ENCODE measurements at regions not wholly inside any gene's neighbourhood (a gene's known extent, or its start where the extent isn't known, plus 50 kb on each side); places are given as distances from the start of the nearest gene placed in this dataset.
"Not testable (repeated sequence)": the region's sequence is repeated elsewhere in the genome, so short reads cannot be mapped to it uniquely, and the experiment has no call there.

- Histone ChIP-seq H3K9me3 (ENCODE audit: control insufficient read depth, low read depth, low read length) (no peaks in the 10 kb centered on the region), H3K79me2 (ENCODE audit: insufficient read depth, low read length) (no peaks in the 10 kb centered on the region), H4K20me1 (ENCODE audit: control insufficient read depth, insufficient read depth, insufficient read length) (no peaks in the 10 kb centered on the region), H4K91ac (ENCODE audit: insufficient read length, low read depth, low read length) (no peak overlapping the region), H3K56ac (ENCODE audit: insufficient read length, low read depth, low read length) (no peak overlapping the region), H2AFZ (ENCODE audit: low read length) (no peak overlapping the region), H2BK120ac (ENCODE audit: low read depth, low read length, poor library complexity, severe bottlenecking) (no peak overlapping the region), H3K9ac (ENCODE audit: extremely low read depth, insufficient read length, low read length) (no peak overlapping the region), H3K14ac (ENCODE audit: insufficient read depth, low read length) (no peak overlapping the region), H3K23ac (ENCODE audit: insufficient read length, low read depth, low read length) (no peak overlapping the region), H3K27me3 (ENCODE audit: insufficient read depth, low read length) (no peaks in the 10 kb centered on the region), H3K79me1 (ENCODE audit: insufficient read depth, low read depth, low read length, poor library complexity, severe bottlenecking) (no peaks in the 10 kb centered on the region), H3K4ac (ENCODE audit: low read depth, low read length) (no peak overlapping the region), H3K4me1 (ENCODE audit: insufficient read depth, low read length) (no peaks in the 10 kb centered on the region; the same call in 1 of the 2 replicates), H3T11ph (ENCODE audit: low read length) (no peak overlapping the region), H3K18ac (ENCODE audit: insufficient read length, low read depth, low read length) (no peak overlapping the region), H2AK5ac (ENCODE audit: insufficient read length, low read length) (no peak overlapping the region), H2BK12ac (ENCODE audit: insufficient read length, low read depth, low read length) (no peak overlapping the region), H2BK20ac (ENCODE audit: low read depth, low read length, poor library complexity, severe bottlenecking) (no peak overlapping the region), H2BK5ac (ENCODE audit: insufficient read length, low read length) (no peak overlapping the region), H3K23me2 (ENCODE audit: insufficient read length, low read depth, low read length, poor library complexity, severe bottlenecking) (no peaks in the 10 kb centered on the region), H3K27ac (ENCODE audit: insufficient read length, low read depth, low read length) (no peak overlapping the region), H4K5ac (ENCODE audit: insufficient read length, low read depth, low read length) (no peak overlapping the region), H2BK15ac (ENCODE audit: low read depth, low read length) (no peak overlapping the region), H3K4me2 (ENCODE audit: insufficient read depth, insufficient read length, low read length) (no peak overlapping the region), H4K8ac (replicated peaks; ENCODE audit: insufficient read length, low read depth, low read length) (no peak overlapping the region)
- Mint-ChIP-seq H3K27ac (peak overlapping the region in 1 of 3 experiments; percentile 32; a peak in 1 of 7 replicates), H3K27me3 (ENCODE audit: low read depth) (no peaks in the 10 kb centered on the region), H3K4me1 (peaks cover 11 to 12% of the 10 kb centered on the region in 2 experiments), H3K4me3 (no peak overlapping the region), H3K36me3 (ENCODE audit: insufficient read depth in 1 of 3, low read depth in 3 of 3) (no peaks in the 10 kb centered on the region), H3K9me3 (no peaks in the 10 kb centered on the region)
- DNase-seq, result no peak
- TF ChIP-seq, protein P1, sequence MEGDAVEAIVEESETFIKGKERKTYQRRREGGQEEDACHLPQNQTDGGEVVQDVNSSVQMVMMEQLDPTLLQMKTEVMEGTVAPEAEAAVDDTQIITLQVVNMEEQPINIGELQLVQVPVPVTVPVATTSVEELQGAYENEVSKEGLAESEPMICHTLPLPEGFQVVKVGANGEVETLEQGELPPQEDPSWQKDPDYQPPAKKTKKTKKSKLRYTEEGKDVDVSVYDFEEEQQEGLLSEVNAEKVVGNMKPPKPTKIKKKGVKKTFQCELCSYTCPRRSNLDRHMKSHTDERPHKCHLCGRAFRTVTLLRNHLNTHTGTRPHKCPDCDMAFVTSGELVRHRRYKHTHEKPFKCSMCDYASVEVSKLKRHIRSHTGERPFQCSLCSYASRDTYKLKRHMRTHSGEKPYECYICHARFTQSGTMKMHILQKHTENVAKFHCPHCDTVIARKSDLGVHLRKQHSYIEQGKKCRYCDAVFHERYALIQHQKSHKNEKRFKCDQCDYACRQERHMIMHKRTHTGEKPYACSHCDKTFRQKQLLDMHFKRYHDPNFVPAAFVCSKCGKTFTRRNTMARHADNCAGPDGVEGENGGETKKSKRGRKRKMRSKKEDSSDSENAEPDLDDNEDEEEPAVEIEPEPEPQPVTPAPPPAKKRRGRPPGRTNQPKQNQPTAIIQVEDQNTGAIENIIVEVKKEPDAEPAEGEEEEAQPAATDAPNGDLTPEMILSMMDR (conservative IDR thresholded peaks at IDR 0.05), result no peak
- WGBS (ENCODE audit: extremely low coverage, insufficient read length, low lambda C conversion rate), result no CpG with 5 or more reads among the region's 4 CpGs
Observed at GRCh38 chr1:90282811-90283210, 287.9 kb downstream of the ZNF326 start.

- H3K79me2 ChIP-seq (ENCODE audit: insufficient read depth, low read length); H2BK12ac ChIP-seq (ENCODE audit: insufficient read length, low read depth, low read length); H3K36me3 Mint-ChIP-seq (ENCODE audit: insufficient read depth in 1 of 3, low read depth in 3 of 3); H2AFZ ChIP-seq (ENCODE audit: low read length); H3K9me3 Mint-ChIP-seq; H2BK20ac ChIP-seq (ENCODE audit: low read depth, low read length, poor library complexity, severe bottlenecking); H3K4me2 ChIP-seq (ENCODE audit: insufficient read depth, insufficient read length, low read length); H3K4me3 Mint-ChIP-seq; H4K8ac ChIP-seq (replicated peaks; ENCODE audit: insufficient read length, low read depth, low read length); H3K9ac ChIP-seq (ENCODE audit: extremely low read depth, insufficient read length, low read length); H3K27ac ChIP-seq (ENCODE audit: insufficient read length, low read depth, low read length); H3K4me1 ChIP-seq (ENCODE audit: insufficient read depth, low read length); H3K27me3 Mint-ChIP-seq (ENCODE audit: low read depth); H3K23me2 ChIP-seq (ENCODE audit: insufficient read length, low read depth, low read length, poor library complexity, severe bottlenecking); H2AK5ac ChIP-seq (ENCODE audit: insufficient read length, low read length); H3K23ac ChIP-seq (ENCODE audit: insufficient read length, low read depth, low read length); H4K91ac ChIP-seq (ENCODE audit: insufficient read length, low read depth, low read length); H4K20me1 ChIP-seq (ENCODE audit: control insufficient read depth, insufficient read depth, insufficient read length); H2BK15ac ChIP-seq (ENCODE audit: low read depth, low read length); H3T11ph ChIP-seq (ENCODE audit: low read length); H4K5ac ChIP-seq (ENCODE audit: insufficient read length, low read depth, low read length); H2BK5ac ChIP-seq (ENCODE audit: insufficient read length, low read length); H3K56ac ChIP-seq (ENCODE audit: insufficient read length, low read depth, low read length); DNase-seq; H2BK120ac ChIP-seq (ENCODE audit: low read depth, low read length, poor library complexity, severe bottlenecking); H3K27me3 ChIP-seq (ENCODE audit: insufficient read depth, low read length); H3K79me1 ChIP-seq (ENCODE audit: insufficient read depth, low read depth, low read length, poor library complexity, severe bottlenecking); H3K18ac ChIP-seq (ENCODE audit: insufficient read length, low read depth, low read length); H3K27ac Mint-ChIP-seq; H3K14ac ChIP-seq (ENCODE audit: insufficient read depth, low read length); H3K9me3 ChIP-seq (ENCODE audit: control insufficient read depth, low read depth, low read length); H3K4ac ChIP-seq (ENCODE audit: low read depth, low read length): not testable (repeated sequence)
- peaks cover 9 to 11% of the 10 kb centered on the region in 2 experiments for H3K4me1 Mint-ChIP-seq
- no CpG with 5 or more reads among the region's 1 CpG for WGBS (ENCODE audit: extremely low coverage, insufficient read length, low lambda C conversion rate)
Observed at GRCh38 chr1:90281886-90282285, 287.0 kb downstream of the ZNF326 start.
